H9 (cell line): ENCODE measurements at regions not wholly inside any gene's neighbourhood (a gene's known extent, or its start where the extent isn't known, plus 50 kb on each side); places are given as distances from the start of the nearest gene placed in this dataset.

Source experiments
- DNase-seq: peaks from one replicate; pipeline ENCODE4 v3.0.0-alpha.2; 2017
- H2AFZ ChIP-seq: one replicate; pipeline ENCODE4 v1.6.1; 2013; ENCODE audit warnings: mild to moderate bottlenecking, low read length, control low read depth, moderate library complexity
- H2AK5ac ChIP-seq: 2 replicates; pipeline ENCODE4 v1.6.1; 2013; ENCODE audit warnings: low read length, control low read depth, mixed read lengths; ENCODE audit not compliant: insufficient read length
- H2BK120ac ChIP-seq: one replicate; pipeline ENCODE4 v1.6.1; 2013; ENCODE audit warnings: low read depth, mild to moderate bottlenecking, low read length, control low read depth, inconsistent platforms; ENCODE audit not compliant: poor library complexity, severe bottlenecking
- H2BK12ac ChIP-seq: 2 replicates; pipeline ENCODE4 v1.6.1; 2013; ENCODE audit warnings: low read length, control low read depth, mixed read lengths, low read depth; ENCODE audit not compliant: insufficient read length
- H2BK15ac ChIP-seq: 2 replicates; pipeline ENCODE4 v1.6.1; 2013; ENCODE audit warnings: low read depth, low read length, control low read depth
- H2BK20ac ChIP-seq: one replicate; pipeline ENCODE4 v1.6.1; 2013; ENCODE audit warnings: low read depth, mild to moderate bottlenecking, low read length, control low read depth, inconsistent platforms; ENCODE audit not compliant: poor library complexity, severe bottlenecking
- H2BK5ac ChIP-seq: 2 replicates; pipeline ENCODE4 v1.6.1; 2013; ENCODE audit warnings: low read length, control low read depth, mixed read lengths; ENCODE audit not compliant: insufficient read length
- H3K14ac ChIP-seq: 2 replicates; pipeline ENCODE4 v1.6.1; 2013; ENCODE audit warnings: low read length, control low read depth; ENCODE audit not compliant: insufficient read depth
- H3K18ac ChIP-seq: 2 replicates; pipeline ENCODE4 v1.6.1; 2013; ENCODE audit warnings: low read depth, mild to moderate bottlenecking, mixed read lengths, low read length, control low read depth; ENCODE audit not compliant: insufficient read length
- H3K23ac ChIP-seq: 2 replicates; pipeline ENCODE4 v1.6.1; 2013; ENCODE audit warnings: low read length, control low read depth, mixed read lengths, low read depth; ENCODE audit not compliant: insufficient read length
- H3K23me2 ChIP-seq: 2 replicates; pipeline ENCODE4 v1.6.1; 2013; ENCODE audit warnings: low read depth, mild to moderate bottlenecking, mixed read lengths, low read length, control low read depth; ENCODE audit not compliant: insufficient read length, poor library complexity, severe bottlenecking
- H3K27ac ChIP-seq: 2 replicates; pipeline ENCODE4 v1.5.1; 2013; ENCODE audit warnings: low read length, control low read depth, mixed read lengths, low read depth; ENCODE audit not compliant: insufficient read length
- H3K27me3 ChIP-seq: 2 replicates; pipeline ENCODE4 v1.6.1; 2013; ENCODE audit warnings: low read length, control low read depth, inconsistent platforms; ENCODE audit not compliant: insufficient read depth
- H3K4ac ChIP-seq: 2 replicates; pipeline ENCODE4 v1.6.1; 2013; ENCODE audit warnings: low read depth, mild to moderate bottlenecking, control low read depth, inconsistent platforms, low read length, moderate library complexity
- H3K4me1 ChIP-seq: 2 replicates; pipeline ENCODE4 v1.6.1; 2013; ENCODE audit warnings: low read length, control low read depth, inconsistent platforms; ENCODE audit not compliant: insufficient read depth
- H3K4me2 ChIP-seq: 2 replicates; pipeline ENCODE4 v1.6.1; 2013; ENCODE audit warnings: low read length, control low read depth, mixed read lengths; ENCODE audit not compliant: insufficient read length, insufficient read depth
- H3K56ac ChIP-seq: 2 replicates; pipeline ENCODE4 v1.6.1; 2013; ENCODE audit warnings: low read depth, mild to moderate bottlenecking, mixed read lengths, low read length, control low read depth; ENCODE audit not compliant: insufficient read length
- H3K79me1 ChIP-seq: 2 replicates; pipeline ENCODE4 v1.6.1; 2013; ENCODE audit warnings: low read depth, mild to moderate bottlenecking, moderate library complexity, low read length, control low read depth, inconsistent platforms; ENCODE audit not compliant: insufficient read depth, poor library complexity, severe bottlenecking
- H3K79me2 ChIP-seq: 2 replicates; pipeline ENCODE4 v1.6.1; 2013; ENCODE audit warnings: low read length, control low read depth, inconsistent platforms; ENCODE audit not compliant: insufficient read depth
- H3K9ac ChIP-seq: 2 replicates; pipeline ENCODE4 v1.6.1; 2013; ENCODE audit warnings: low read length, control low read depth, mixed read lengths; ENCODE audit not compliant: insufficient read length; ENCODE audit errors: extremely low read depth
- H3K9me3 ChIP-seq: one replicate; pipeline ENCODE4 v1.6.1; 2013; ENCODE audit warnings: low read depth, low read length, inconsistent platforms; ENCODE audit not compliant: control insufficient read depth
- H3T11ph ChIP-seq: one replicate; pipeline ENCODE4 v1.6.1; 2013; ENCODE audit warnings: mild to moderate bottlenecking, low read length, control low read depth, inconsistent platforms
- H4K20me1 ChIP-seq: one replicate; pipeline ENCODE4 v1.6.1; 2013; ENCODE audit not compliant: control insufficient read depth, insufficient read length, insufficient read depth
- H4K5ac ChIP-seq: 2 replicates; pipeline ENCODE4 v1.6.1; 2013; ENCODE audit warnings: low read depth, mild to moderate bottlenecking, mixed read lengths, low read length, control low read depth; ENCODE audit not compliant: insufficient read length
- H4K8ac ChIP-seq: replicated peaks from 2 replicates; pipeline ENCODE4 v1.6.1; 2013; ENCODE audit warnings: low read length, control low read depth, mixed read lengths, low read depth; ENCODE audit not compliant: insufficient read length
- H4K91ac ChIP-seq: 2 replicates; pipeline ENCODE4 v1.6.1; 2013; ENCODE audit warnings: low read depth, mild to moderate bottlenecking, moderate library complexity, mixed read lengths, low read length, control low read depth; ENCODE audit not compliant: insufficient read length
- H3K27ac Mint-ChIP-seq, 3 experiments: 2 replicates in 2 of 3; 3 replicates in 1 of 3; pipeline ENCODE4 v1.8.0; 2020 to 2021; ENCODE audit warnings: mixed read lengths in 3 of 3, mild to moderate bottlenecking in 1 of 3, moderate library complexity in 1 of 3
- H3K27me3 Mint-ChIP-seq: 2 replicates; pipeline ENCODE4 v1.8.0; 2021; ENCODE audit warnings: low read depth, mild to moderate bottlenecking, moderate library complexity, mixed read lengths
- H3K36me3 Mint-ChIP-seq, 3 experiments: 2 replicates in 2 of 3; 3 replicates in 1 of 3; pipeline ENCODE4 v1.8.0; 2020 to 2021; ENCODE audit warnings: low read depth in 3 of 3, mixed read lengths in 3 of 3; ENCODE audit not compliant: insufficient read depth in 1 of 3
- H3K4me1 Mint-ChIP-seq, 2 experiments: 2 replicates each; pipeline ENCODE4 v1.8.0; 2020; ENCODE audit warnings: mixed read lengths in 2 of 2
- H3K4me3 Mint-ChIP-seq, 2 experiments: 2 replicates in 1 of 2; 3 replicates in 1 of 2; pipeline ENCODE4 v1.8.0; 2020 to 2021; ENCODE audit warnings: mild to moderate bottlenecking in 2 of 2, mixed read lengths in 2 of 2, moderate library complexity in 1 of 2
- H3K9me3 Mint-ChIP-seq, 2 experiments: 2 replicates in 1 of 2; 3 replicates in 1 of 2; pipeline ENCODE4 v1.8.0; 2020; ENCODE audit warnings: mild to moderate bottlenecking in 2 of 2, mixed read lengths in 2 of 2, moderate library complexity in 1 of 2
- CTCF ChIP-seq: fragments of 200-600 bp; sonication (generic); conservative IDR thresholded peaks from 3 replicates; pipeline ENCODE4 v1.8.0; 2021; ENCODE audit warnings: antibody characterized with exemption, mild to moderate bottlenecking
- WGBS: extraction: QIAGEN DNeasy Blood & Tissue Kit; methylation state at CpG from one replicate; pipeline ENCODE4 v1.1.7; 2013; ENCODE audit warnings: missing lambda C conversion rate, low lambda C conversion rate, mixed read lengths; ENCODE audit not compliant: insufficient read length; ENCODE audit errors: extremely low coverage; 5-methylcytosine and 5-hydroxymethylcytosine counted together

GRCh38 chr1:5580926-5581325, 411.3 kb downstream of the NPHP4 start:
- Histone ChIP-seq H2BK5ac (no peak overlapping the region), H3K56ac (no peak overlapping the region), H3K23ac (no peak overlapping the region), H3K27me3 (no peaks in the 10 kb centered on the region), H3K14ac (no peak overlapping the region), H3K18ac (no peak overlapping the region), H3K4me1 (no peaks in the 10 kb centered on the region), H3K79me1 (no peaks in the 10 kb centered on the region), H2BK12ac (no peak overlapping the region), H3T11ph (no peak overlapping the region), H4K5ac (no peak overlapping the region), H2AK5ac (no peak overlapping the region), H2BK15ac (no peak overlapping the region), H4K8ac (no peak overlapping the region), H4K91ac (no peak overlapping the region), H3K9ac (no peak overlapping the region), H3K79me2 (no peaks in the 10 kb centered on the region), H2AFZ (no peak overlapping the region), H2BK120ac (no peak overlapping the region), H3K4me2 (no peak overlapping the region), H4K20me1 (no peaks in the 10 kb centered on the region), H2BK20ac (no peak overlapping the region), H3K23me2 (no peaks in the 10 kb centered on the region), H3K27ac (no peak overlapping the region), H3K4ac (no peak overlapping the region), H3K9me3 (no peaks in the 10 kb centered on the region)
- Mint-ChIP-seq H3K4me3 (no peak overlapping the region), H3K27me3 (peaks cover 3% of the 10 kb centered on the region), H3K27ac (no peak overlapping the region), H3K9me3 (peaks cover 0 to under 1% of the 10 kb centered on the region in 2 experiments; a peak in 1 of 5 replicates), H3K36me3 (peaks cover 0 to 2% (median under 1%) of the 10 kb centered on the region in 3 experiments; a peak in 2 of 7 replicates), H3K4me1 (peaks cover 6% of the 10 kb centered on the region in 2 experiments)
- no peak for TF ChIP-seq CTCF
- DNase-seq = no peak
- no CpG with 5 or more reads among the region's 5 CpGs for WGBS
